Liver (tissue), 7 donors: ENCODE measurements at regions not wholly inside any gene's neighbourhood (a gene's known extent, or its start where the extent isn't known, plus 50 kb on each side); places are given as distances from the start of the nearest gene placed in this dataset.

Experiments
- DNase-seq: peaks from one replicate; pipeline ENCODE4 v3.0.0-alpha.2; 2017; ENCODE audit warnings: low spot score
- H3K27ac ChIP-seq, 2 donors: one replicate each; pipeline ENCODE4 v1.7.0; 2013; ENCODE audit warnings: inconsistent platforms in 2 of 2, low read length in 2 of 2, control low read depth in 1 of 2, low read depth in 1 of 2, mild to moderate bottlenecking in 1 of 2
- H3K27me3 ChIP-seq, 4 donors: one replicate each; pipeline versions ENCODE4 v1.6.1 to v1.7.0; 2013; ENCODE audit warnings: low read length in 3 of 4, inconsistent platforms in 1 of 4, mild to moderate bottlenecking in 1 of 4, moderate library complexity in 1 of 4; ENCODE audit not compliant: control insufficient read depth in 4 of 4, insufficient read depth in 4 of 4
- H3K36me3 ChIP-seq, 4 donors: one replicate each; pipeline versions ENCODE4 v1.6.1 to v1.7.0; 2013; ENCODE audit warnings: low read length in 3 of 4, mild to moderate bottlenecking in 3 of 4, low read depth in 1 of 4, moderate library complexity in 1 of 4; ENCODE audit not compliant: control insufficient read depth in 4 of 4, insufficient read depth in 3 of 4
- H3K4me1 ChIP-seq, 4 donors: one replicate each; pipeline versions ENCODE4 v1.6.1 to v1.7.0; 2013; ENCODE audit warnings: low read length in 3 of 4, mild to moderate bottlenecking in 3 of 4, moderate library complexity in 1 of 4; ENCODE audit not compliant: control insufficient read depth in 4 of 4, insufficient read depth in 4 of 4
- H3K4me3 ChIP-seq, 3 donors: one replicate each; pipeline versions ENCODE4 v1.6.1 to v1.7.0; 2013; ENCODE audit warnings: low read length in 3 of 3, control low read depth in 1 of 3, low read depth in 1 of 3, mild to moderate bottlenecking in 1 of 3
- H3K9ac ChIP-seq, 2 donors: one replicate each; pipeline ENCODE4 v1.7.0; 2013; ENCODE audit warnings: low read length in 2 of 2, mild to moderate bottlenecking in 2 of 2, moderate library complexity in 2 of 2, control low read depth in 1 of 2, low read depth in 1 of 2
- H3K9me3 ChIP-seq, 4 donors: one replicate each; pipeline versions ENCODE4 v1.6.1 to v1.7.0; 2013; ENCODE audit warnings: low read length in 3 of 4; ENCODE audit not compliant: control insufficient read depth in 4 of 4
- ATF3 ChIP-seq: IDR thresholded peaks from 2 replicates; pipeline ENCODE4 v1.6.1; 2016; ENCODE audit warnings: antibody characterized with exemption
- FOXA2 ChIP-seq: IDR thresholded peaks from 2 replicates; pipeline ENCODE4 v1.6.1; 2016; ENCODE audit warnings: antibody characterized with exemption
- GABPA ChIP-seq, 2 donors: IDR thresholded peaks in 1 of 2; conservative IDR thresholded peaks in 1 of 2; 2 replicates each; pipeline ENCODE4 v1.6.1; 2016; ENCODE audit warnings: antibody characterized with exemption in 2 of 2, mild to moderate bottlenecking in 1 of 2, moderate library complexity in 1 of 2
- HNF4A ChIP-seq, 2 donors: conservative IDR thresholded peaks; 2 replicates each; pipeline ENCODE4 v1.6.1; 2016; ENCODE audit warnings: antibody characterized with exemption in 2 of 2, mild to moderate bottlenecking in 2 of 2
- HNF4G ChIP-seq: IDR thresholded peaks from 2 replicates; pipeline ENCODE4 v1.6.1; 2016; ENCODE audit warnings: antibody characterized with exemption
- JUND ChIP-seq, 2 donors: IDR thresholded peaks; 2 replicates each; pipeline ENCODE4 v1.6.1; 2016; ENCODE audit warnings: antibody characterized with exemption in 2 of 2
- MAX ChIP-seq: IDR thresholded peaks from 2 replicates; pipeline ENCODE4 v1.6.1; 2016; ENCODE audit warnings: antibody characterized with exemption
- RAD21 ChIP-seq, 2 donors: IDR thresholded peaks; 2 replicates each; pipeline ENCODE4 v1.6.1; 2016; ENCODE audit warnings: antibody characterized with exemption in 2 of 2, mild to moderate bottlenecking in 2 of 2
- REST ChIP-seq: IDR thresholded peaks from 2 replicates; pipeline ENCODE4 v1.6.1; 2016; ENCODE audit warnings: antibody characterized with exemption, mild to moderate bottlenecking
- SP1 ChIP-seq: IDR thresholded peaks from 2 replicates; pipeline ENCODE4 v1.6.1; 2018; ENCODE audit warnings: antibody characterized with exemption, mild to moderate bottlenecking
- YY1 ChIP-seq: IDR thresholded peaks from 2 replicates; pipeline ENCODE4 v1.6.1; 2016; ENCODE audit warnings: antibody characterized with exemption, mild to moderate bottlenecking
- ZBTB33 ChIP-seq: IDR thresholded peaks from 2 replicates; pipeline ENCODE4 v1.6.1; 2016; ENCODE audit warnings: antibody characterized with exemption
- WGBS: extraction: QIAGEN DNeasy Blood & Tissue Kit; methylation state at CpG from one replicate; pipeline ENCODE4 v1.1.7; 2013; 5-methylcytosine and 5-hydroxymethylcytosine counted together
- donor health status: healthy.
- donor health status: healthy.
- donor health status: healthy.
- donor health status: healthy.

- no peak for TF ChIP-seq GABPA (IDR thresholded peaks at IDR 0.05 in 1 of 2, conservative IDR thresholded peaks at IDR 0.05 in 1 of 2)
These were observed 379.7 kb upstream of the FAT1 start (continued) for GRCh38 chr4:187103351-187103750.

GRCh38 chr4:187108845-187109244 is 385.2 kb upstream of the FAT1 start:
- no peaks in the 10 kb centered on the region for H3K4me1 ChIP-seq
- WGBS: 86% methylated on average over 3 of the region's 3 CpGs
- H3K9me3 ChIP-seq: no peaks in the 10 kb centered on the region
- no peaks in the 10 kb centered on the region for H3K27me3 ChIP-seq
- TF ChIP-seq YY1 (no peak), ZBTB33 (no peak), RAD21 (IDR thresholded peaks at IDR 0.05) (no peak), MAX (no peak), JUND (IDR thresholded peaks at IDR 0.05) (no peak), HNF4G (no peak), ATF3 (no peak), GABPA (IDR thresholded peaks at IDR 0.05 in 1 of 2, conservative IDR thresholded peaks at IDR 0.05 in 1 of 2) (no peak), SP1 (no peak)
- no peak overlapping the region for H3K9ac ChIP-seq
- DNase-seq: no peak
- no peaks in the 10 kb centered on the region for H3K36me3 ChIP-seq
- no peak overlapping the region for H3K4me3 ChIP-seq
- no peak overlapping the region for H3K27ac ChIP-seq

- 79% methylated on average over 7 of the region's 7 CpGs for WGBS
- no peak overlapping the region for H3K9ac ChIP-seq
- no peaks in the 10 kb centered on the region for H3K27me3 ChIP-seq
- no peaks in the 10 kb centered on the region for H3K4me1 ChIP-seq
- H3K4me3 ChIP-seq: no peak overlapping the region
- H3K27ac ChIP-seq: no peak overlapping the region
- no peak for DNase-seq
- no peak for TF ChIP-seq FOXA2
- no peak for TF ChIP-seq ZBTB33
- no peak for TF ChIP-seq SP1
- TF ChIP-seq GABPA (IDR thresholded peaks at IDR 0.05 in 1 of 2, conservative IDR thresholded peaks at IDR 0.05 in 1 of 2): no peak
- TF ChIP-seq REST: no peak
- TF ChIP-seq YY1: no peak
- no peak for TF ChIP-seq HNF4A (conservative IDR thresholded peaks at IDR 0.05)
- no peaks in the 10 kb centered on the region for H3K36me3 ChIP-seq
- H3K9me3 ChIP-seq: no peaks in the 10 kb centered on the region
These were observed 386.0 kb upstream of the FAT1 start for GRCh38 chr4:187109636-187110035.
